Neural progenitor cell (in vitro differentiated cells): ENCODE measurements at regions not wholly inside any gene's neighbourhood (a gene's known extent, or its start where the extent isn't known, plus 50 kb on each side); places are given as distances from the start of the nearest gene placed in this dataset.

Experiments used
- CTCF ChIP-seq: fragments of 200-600 bp; sonication (generic); IDR thresholded peaks from 2 replicates; pipeline ENCODE4 v1.5.1; 2017; ENCODE audit warnings: antibody characterized with exemption, mild to moderate bottlenecking
- EZH2 ChIP-seq: fragments of 200-600 bp; sonication (generic); IDR thresholded peaks from 2 replicates; pipeline ENCODE4 v1.6.1; 2017; ENCODE audit warnings: antibody characterized with exemption, mild to moderate bottlenecking, moderate library complexity
- EZH2phosphoT487 ChIP-seq: fragments of 200-600 bp; sonication (generic); IDR thresholded peaks from 2 replicates; pipeline ENCODE4 v1.6.1; 2017; ENCODE audit warnings: antibody characterized with exemption

GRCh38 chr14:22220427-22220826 is 368.6 kb downstream of the DAD1 start:
- TF ChIP-seq CTCF (no peak), EZH2phosphoT487 (no peak), EZH2 (no peak)
